HG02885 (cell line): ENCODE measurements at regions not wholly inside any gene's neighbourhood (a gene's known extent, or its start where the extent isn't known, plus 50 kb on each side); places are given as distances from the start of the nearest gene placed in this dataset.
A peak's percentile ranks its signal among the peaks of the same experiment; 100 is the strongest.
"Not testable (repeated sequence)": the region's sequence is repeated elsewhere in the genome, so short reads cannot be mapped to it uniquely, and the experiment has no call there.

ENCODE experiments used
- ATAC-seq: cut with Tn5 transposase; IDR thresholded peaks from one replicate; pipeline ENCODE4 v1.9.1; 2021; ENCODE audit warnings: mild to moderate bottlenecking; ENCODE audit not compliant: unreplicated experiment, poor library complexity

DNA sequence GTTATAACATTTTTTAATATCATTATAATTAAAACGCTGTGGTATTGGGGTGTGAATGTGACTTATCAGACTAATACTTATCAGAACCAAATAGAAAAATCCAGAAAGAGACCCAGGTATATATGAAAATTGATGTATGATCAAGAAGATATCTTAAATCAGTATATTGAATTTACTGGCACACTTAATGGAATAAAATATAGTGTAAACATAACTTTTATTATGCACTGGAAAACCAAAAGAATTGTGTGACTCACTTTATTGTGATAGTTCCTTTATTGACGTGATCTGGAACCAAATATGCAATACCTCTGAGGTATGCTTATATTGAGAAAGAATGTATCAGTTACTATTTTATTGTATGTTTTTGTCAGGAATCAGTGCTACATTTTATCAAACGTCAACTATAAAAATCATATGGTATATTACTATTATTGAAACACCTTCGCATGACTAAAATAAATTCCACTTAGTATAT lies 250.7 kb upstream of the SPOPL start:
- ATAC-seq, result not testable (repeated sequence)

DNA sequence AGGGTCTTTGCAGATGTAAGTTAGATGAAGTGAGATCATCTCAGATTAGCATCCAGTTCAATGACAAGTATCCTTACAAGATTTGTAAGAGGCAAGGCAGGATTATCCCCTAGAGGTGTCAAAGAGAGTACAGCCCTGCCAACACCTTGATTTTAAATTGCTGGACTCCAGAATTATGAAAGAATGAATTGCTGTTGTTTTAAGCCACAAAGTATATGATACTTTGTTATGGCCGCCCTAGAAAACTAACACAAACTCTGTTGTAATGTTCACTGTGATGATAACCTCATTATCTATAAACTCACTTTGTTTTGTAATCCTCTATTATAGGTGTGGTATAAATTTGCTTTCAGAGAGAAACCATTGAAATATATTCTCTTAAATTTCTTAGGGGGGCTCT lies 249.0 kb upstream of the SPOPL start:
- no peak for ATAC-seq

DNA sequence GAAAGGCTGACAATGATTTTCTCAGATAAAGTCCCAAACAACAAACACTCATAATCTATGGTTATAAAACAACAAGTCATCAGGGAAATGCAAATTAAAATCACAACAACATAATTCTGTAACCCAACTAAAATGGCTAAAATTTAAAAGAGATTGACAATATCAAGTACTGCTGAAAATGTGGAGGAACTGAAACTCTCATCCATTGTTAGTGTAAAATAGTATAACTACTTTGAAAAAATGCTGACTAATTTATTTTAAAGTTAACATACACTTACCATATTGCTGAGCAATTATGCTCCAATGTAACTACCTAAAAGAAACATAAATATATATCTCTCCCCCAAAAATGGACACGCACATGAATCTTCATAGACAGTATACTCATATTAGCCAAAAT lies 245.9 kb upstream of the SPOPL start:
- ATAC-seq, result no peak

GRCh38 chr2:138267161-138267901 lies 234.2 kb upstream of the SPOPL start:
- ATAC-seq, result peak; percentile 89

DNA sequence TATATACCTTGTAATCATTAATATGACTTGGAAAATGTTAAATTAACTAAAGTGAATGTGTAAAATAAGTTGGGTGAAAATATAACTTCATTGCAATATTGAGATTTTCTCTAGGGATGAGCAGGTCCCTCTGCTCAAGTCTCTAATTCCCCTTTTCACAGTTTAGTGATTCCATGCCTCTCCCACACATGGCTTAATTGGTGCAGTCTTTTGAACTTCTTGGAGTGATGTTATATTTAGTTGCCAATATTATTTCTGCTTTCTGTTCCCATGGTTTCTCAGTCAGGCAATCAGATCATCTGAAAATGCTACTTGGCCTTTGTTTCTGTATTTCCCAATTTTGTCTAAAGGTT lies 233.7 kb upstream of the SPOPL start:
- peak; percentile 43 for ATAC-seq

DNA sequence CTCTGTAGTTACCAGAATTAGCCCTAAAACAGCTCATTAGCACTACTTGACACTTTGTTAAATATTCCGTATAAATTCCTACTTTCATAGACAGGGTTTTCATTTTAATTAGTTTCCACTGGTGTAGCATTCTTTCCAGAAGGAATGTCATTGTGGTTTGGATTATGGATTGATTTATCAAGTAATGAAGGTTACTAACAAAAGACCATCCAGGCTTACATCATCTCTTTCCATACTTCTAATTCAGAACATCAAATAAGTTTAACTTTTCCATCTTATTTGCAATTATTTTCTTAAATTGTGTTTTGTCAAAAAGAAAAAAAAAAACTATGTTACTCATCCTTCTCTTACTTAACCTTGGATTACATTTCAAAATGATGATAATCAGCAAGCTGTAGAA lies 231.8 kb upstream of the SPOPL start:
- no peak for ATAC-seq

DNA sequence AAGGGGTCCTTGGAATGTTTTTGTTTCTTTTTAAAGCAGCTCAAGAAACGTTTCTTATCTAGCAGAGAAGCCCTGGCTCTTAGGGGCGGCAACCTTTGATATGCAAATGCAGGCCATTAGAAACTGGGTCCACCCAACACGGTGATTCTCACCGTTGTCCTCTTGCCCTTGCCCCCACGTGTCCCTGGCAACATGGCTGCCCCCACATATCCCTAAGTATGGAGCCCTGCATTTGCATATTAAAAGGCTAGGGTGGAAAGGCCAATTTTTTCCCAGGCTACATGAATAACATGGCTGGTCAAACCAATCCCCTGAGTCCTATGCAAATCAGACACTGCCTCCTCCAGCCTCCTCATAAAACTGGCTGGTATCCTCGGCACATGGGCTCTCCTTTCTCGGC lies 230.1 kb upstream of the SPOPL start:
- no peak for ATAC-seq

GRCh38 chr2:138272524-138273195 lies 228.9 kb upstream of the SPOPL start:
- no peak for ATAC-seq

DNA sequence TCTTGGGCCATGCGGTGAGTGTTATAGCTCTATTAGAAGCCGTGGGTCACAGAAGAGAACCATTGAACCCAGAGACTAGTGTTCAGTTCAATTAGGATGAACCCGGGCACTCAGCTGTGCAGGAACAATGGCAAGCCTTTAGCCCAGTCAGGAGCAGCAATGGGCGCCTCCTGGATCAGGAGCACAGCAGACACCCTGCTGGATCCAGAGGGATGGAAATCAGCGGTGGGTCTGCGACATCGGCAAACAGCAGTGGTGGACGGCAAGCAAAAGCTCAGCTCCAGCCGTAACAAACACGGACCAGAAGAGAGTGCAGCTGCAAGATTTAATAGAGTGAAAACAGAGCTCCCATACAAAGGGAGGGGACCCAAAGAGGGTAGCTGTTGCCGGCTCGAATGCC lies 228.3 kb upstream of the SPOPL start:
- not testable (repeated sequence) for ATAC-seq

GRCh38 chr2:138274421-138275291 lies 226.9 kb upstream of the SPOPL start:
- no peak for ATAC-seq

DNA sequence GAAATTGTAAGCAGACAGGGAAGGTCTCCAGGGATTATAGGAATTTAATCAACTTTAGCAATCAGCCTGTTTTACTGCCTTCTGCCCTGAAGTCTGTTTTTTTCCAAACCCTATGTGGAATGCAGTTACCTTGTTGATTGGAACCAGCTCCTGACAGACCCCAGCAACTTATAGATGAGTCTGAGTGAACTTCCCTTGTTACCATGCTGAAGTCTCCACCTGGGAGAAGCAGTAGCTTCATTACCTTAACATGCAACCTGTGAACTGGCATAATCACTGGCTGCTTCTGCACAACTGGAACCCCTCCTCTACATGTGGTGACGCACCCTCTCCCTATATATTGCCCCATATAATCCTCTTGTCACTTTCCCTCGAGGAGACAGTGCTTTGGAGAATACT lies 226.3 kb upstream of the SPOPL start:
- ATAC-seq, result no peak

- no peak for ATAC-seq
These were observed 225.7 kb upstream of the SPOPL start for GRCh38 chr2:138275881-138276280.

- ATAC-seq, result no peak
These were observed 225.2 kb upstream of the SPOPL start for GRCh38 chr2:138276339-138276738.

DNA sequence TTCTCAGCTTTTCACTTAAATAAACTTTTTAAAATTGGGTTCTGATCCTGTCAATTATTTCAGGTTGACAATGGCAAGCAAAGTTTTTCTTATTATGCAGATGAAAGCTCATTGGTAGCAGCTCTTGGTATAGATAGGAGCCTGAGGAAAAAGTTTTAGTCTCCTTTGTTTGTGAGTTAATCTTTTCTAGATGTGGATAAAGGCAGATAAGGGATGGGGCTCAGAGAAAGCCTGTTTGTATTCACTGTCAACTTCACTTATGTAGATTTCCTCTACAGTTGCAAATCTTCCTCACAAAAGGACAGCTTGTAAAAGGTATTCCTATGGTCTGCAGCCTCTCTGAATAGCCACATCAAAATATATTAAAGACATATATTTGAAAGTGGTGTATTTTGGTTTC lies 224.5 kb upstream of the SPOPL start:
- no peak for ATAC-seq

DNA sequence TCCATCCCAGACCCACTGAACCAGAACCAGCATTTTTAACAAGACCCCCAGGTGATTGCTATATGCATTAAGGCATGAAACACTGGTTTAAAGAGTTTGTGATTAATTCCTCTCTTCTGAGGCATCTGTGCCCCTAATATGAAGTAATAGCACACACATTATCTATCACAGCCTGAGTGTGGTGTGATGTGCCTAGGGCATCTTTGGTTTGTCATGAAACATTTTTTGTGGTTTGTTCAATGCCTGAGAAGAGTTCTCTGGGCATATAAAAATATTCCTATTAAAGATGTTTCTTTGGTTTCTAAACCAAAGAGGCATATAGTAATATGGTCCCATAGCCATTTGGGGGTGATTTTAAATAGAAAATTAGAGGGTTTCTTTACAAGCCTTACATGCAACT lies 221.7 kb upstream of the SPOPL start:
- no peak for ATAC-seq

DNA sequence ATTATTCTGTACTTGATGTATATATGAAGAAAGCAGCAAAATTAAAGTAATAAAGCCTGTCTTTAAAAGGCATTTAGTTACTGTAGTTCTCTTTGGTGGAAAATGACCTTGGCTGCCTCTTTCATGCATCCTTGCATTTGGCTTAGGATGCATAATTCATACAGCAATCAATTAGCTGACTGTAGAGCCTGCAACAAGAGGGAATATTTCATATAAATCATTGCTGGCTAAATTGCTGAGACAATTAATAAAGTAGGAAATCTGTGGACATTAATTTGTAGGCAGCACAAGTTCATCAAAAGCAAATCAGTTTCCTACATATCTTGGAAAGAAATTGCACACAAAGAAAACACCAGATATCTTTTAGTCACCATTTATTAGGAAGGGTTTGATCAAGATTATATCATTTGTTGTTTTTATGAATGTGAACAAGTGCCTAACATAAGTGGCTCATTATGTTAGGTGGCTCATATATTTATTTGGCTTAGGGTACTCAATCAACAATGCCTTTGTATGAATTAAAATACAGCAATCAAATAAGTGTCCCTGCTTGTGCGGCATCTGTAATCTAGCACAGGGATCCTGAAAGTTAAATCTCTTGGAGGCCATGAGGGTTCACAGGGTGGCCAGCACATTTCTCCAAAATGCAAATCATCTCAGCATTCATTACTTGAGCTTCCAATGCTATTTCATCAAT lies 220.4 kb upstream of the SPOPL start:
- ATAC-seq, result no peak

DNA sequence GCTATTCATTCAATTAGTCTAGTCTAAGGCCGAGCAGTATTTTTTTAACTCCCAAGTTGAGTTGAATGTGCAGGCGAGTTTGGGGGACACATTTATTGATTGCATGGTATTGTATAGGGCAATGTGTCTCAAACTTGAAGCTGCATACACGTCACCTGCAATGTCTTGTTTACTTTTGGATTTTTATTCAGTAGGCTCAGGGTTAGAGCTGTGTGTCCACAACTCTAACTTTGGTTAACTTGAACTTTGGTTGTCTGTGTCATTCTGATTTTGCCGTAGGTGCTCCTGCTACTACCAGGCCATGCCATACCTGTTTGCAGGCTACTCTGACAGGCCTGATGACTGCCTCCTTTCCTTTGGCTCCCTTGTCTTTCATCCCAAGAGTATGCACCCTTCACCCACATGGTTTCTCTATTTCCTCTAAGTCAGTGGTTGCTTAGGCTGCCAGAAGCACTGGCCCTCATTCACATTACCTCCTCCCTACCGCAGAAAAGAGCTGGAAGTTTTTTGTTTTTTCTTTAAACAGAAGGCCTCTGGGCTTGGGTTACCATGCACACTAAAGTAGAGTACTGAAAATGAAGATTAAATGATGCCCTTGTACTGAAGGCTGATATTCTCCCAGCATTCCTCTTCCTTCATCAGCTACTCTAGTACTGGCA lies 219.4 kb upstream of the SPOPL start:
- no peak for ATAC-seq

DNA sequence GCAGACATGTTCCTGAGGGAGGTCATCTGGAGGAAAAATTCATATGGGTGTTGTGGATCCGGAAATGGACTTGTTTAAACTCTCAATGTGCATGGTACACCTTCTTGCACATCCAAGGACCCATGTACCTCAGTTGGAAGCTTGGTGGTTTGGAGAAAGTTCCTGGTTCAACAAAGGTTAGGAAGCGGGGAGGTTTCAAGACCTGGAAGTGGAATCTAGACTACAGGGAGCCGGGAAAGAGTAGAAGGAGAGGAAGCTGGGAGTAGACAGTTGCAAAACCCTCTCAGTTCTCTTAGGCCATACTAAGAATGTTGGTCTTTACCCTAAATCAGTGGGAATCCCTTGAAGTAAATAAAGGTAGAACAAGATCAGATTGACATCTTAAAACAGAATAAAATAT lies 209.8 kb upstream of the SPOPL start:
- ATAC-seq, result no peak

DNA sequence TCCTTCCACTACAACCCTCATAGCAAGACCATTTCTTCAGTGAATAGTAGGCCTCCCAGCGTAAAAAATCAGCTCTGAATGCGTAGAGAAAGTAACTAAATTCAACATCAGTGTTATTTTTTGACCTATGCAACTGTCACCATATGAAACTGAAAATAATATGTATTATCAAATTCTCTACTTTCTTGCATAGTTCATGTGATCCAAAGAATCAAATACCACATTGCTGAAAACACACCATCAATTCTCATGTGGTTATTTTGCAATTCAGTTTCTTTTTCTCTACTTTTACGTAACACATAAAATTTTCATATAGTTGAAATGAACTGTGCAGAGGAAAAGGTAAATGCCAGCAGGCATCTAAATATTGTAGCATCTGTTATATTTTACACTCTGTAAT lies 208.5 kb upstream of the SPOPL start:
- no peak for ATAC-seq

- no peak for ATAC-seq
These were observed 208.0 kb upstream of the SPOPL start for GRCh38 chr2:138293549-138293948.
